ENCODE measurements at regions not wholly inside any gene's neighbourhood (a gene's known extent, or its start where the extent isn't known, plus 50 kb on each side); places are given as distances from the start of the nearest gene placed in this dataset.

GRCh38 chr10:95121904-95122303, 52.6 kb upstream of the CYP2C8 start:
- TF ChIP-seq CTCF (IDR thresholded peaks at IDR 0.05) (no peak), POLR2A (IDR thresholded peaks at IDR 0.05) (no peak)

Data from testis (tissue), 2 donors.